Right ventricle myocardium superior (tissue), 1 donor: ENCODE measurements at regions not wholly inside any gene's neighbourhood (a gene's known extent, or its start where the extent isn't known, plus 50 kb on each side); places are given as distances from the start of the nearest gene placed in this dataset.

Experiments
- ATAC-seq: fragments of 200-7000 bp; cut with Tn5 transposase; one replicate; pipeline ENCODE4 v1.9.1; 2020; ENCODE audit warnings: mild to moderate bottlenecking; ENCODE audit not compliant: poor library complexity
- DNase-seq: peaks from one replicate; pipeline ENCODE4 v3.0.0-alpha.2; 2020
- intact Hi-C: fragments of 100-400 bp; cut with DNase I; formaldehyde crosslinking; loops from one replicate; pipeline ENCODE4 v1.11.2; 2022
- donor health status: DM: no; HTN: yes; CAD: no; lungs with severe emphysema.

DNA sequence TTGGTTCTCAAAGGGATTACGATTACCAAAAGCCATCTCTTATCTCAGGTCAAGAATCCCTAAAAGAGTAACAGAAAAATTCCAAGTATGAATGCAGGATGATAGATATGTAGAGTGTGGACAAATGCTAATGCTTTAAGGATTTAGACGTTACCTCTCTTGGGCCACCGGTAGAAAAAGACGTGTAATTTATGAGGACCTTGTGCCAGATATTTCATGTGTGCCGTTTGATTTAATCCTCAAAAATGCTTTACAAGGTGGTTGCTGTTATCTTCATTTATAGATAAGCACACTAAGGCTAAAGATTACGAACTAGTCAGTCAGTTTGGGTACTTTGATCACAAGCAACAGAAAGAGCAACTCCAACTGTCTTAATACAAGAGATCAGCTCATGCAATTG, 370.8 kb upstream of the JAG1 start:
- intact Hi-C loops = no loop called here
- ATAC-seq (no peak), DNase-seq (no peak)

DNA sequence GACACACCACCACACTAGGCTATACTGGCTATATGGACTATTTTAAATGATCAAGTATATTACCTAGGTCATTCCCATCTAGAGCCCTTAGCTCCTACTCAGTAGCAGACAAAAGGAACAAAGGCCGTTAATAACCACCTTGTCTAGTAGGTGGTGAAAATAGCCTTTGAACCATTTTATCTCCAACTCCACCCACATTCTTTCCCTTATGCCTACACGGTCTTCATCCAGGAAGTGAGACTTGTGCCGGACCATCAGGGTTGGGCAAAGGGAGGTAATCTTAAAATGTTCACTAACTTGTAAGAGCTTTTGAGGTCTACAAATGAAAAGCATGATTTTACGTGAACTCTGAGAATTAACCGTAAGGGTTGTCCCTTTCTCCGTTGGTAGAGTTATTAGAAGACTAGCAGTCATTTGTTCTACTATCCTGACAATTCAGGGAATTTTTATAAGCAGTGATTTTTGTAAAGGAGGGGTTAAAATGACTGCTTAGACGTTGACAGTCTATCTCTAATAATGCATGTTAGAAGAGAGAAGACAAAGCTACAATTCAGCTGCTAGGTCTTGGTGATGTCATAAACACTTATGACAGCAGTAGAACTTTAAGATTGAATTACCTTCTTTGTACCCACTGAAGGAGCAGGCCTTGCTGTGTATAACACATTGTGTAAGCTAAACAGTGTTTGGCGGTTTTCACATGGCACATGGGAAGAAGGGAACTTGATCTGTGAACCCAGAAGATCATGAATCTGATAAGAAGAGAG, 371.8 kb upstream of the JAG1 start:
- no peak for DNase-seq
- intact Hi-C loops = no loop called here

DNA sequence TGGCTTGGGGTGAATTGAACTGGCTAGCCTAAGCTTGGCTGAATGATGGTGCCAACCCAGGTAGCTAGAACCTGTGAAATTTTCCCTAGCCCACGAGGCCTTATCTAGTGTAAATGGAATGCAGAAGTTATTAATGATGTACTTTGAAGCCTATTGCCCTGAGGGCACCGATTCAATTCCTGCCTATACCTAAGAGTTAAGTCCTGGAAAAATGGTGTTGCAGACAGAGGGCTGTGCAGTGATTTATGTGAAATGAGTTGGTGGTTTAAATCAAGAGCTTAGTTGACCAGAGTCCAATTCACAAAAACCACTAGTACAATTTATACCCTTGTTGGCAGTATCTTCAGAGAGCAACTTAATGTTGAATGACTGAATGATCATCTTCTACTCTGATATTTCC, 373.8 kb upstream of the JAG1 start:
- ATAC-seq (no peak), DNase-seq (no peak)
- intact Hi-C loops = no loop called here

More for the DNA sequence above, 371.8 kb upstream of the JAG1 start:
- no peak for ATAC-seq

DNA sequence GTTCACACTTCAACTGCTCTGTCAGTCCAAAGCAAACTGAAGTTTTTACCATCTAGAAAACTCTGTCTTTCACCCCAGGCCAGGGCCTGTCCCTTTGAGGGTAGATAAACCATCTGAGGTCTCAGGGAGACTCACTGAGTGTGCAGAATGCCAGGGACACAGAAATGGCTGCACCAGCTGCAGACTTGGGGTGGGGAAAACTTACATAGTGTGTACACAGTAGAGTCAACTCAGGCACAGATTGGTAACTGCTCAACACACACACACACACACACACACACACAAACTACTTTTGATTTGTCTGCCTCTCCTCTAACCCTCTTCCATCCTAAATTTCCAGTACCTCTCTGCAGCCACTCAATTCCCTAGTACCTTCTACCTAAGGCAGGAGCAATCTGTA, 374.9 kb upstream of the JAG1 start:
- no peak for DNase-seq
- ATAC-seq = no peak
- intact Hi-C loops = no loop called here

- DNase-seq = no peak
- no peak for ATAC-seq
- intact Hi-C loops = no loop called here
Measured at GRCh38 chr20:11050350-11050749, 376.6 kb upstream of the JAG1 start.

GRCh38 chr20:11051136-11051535, 377.3 kb upstream of the JAG1 start:
- ATAC-seq = no peak
- DNase-seq = no peak
- intact Hi-C loops = no loop called here

DNA sequence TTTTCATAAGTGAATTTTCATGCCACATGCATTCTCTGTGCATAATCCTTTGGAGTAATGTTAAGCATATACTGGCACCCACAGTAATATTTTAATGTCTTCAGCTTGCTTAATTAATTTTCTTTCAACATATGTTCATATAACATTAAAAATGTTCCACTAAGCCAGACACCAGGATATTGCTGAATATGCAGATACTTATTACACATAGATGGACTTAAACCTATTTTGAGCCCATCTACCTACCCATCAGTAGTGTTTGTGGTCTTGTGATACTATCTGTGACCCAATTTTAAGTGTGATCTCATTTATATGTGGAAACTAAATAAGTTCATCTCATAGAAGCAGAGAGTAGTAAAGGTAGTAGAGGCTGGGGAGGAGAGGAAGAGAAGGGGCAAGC, 379.5 kb upstream of the JAG1 start:
- DNase-seq = no peak
- intact Hi-C loops = no loop called here
- ATAC-seq = no peak

DNA sequence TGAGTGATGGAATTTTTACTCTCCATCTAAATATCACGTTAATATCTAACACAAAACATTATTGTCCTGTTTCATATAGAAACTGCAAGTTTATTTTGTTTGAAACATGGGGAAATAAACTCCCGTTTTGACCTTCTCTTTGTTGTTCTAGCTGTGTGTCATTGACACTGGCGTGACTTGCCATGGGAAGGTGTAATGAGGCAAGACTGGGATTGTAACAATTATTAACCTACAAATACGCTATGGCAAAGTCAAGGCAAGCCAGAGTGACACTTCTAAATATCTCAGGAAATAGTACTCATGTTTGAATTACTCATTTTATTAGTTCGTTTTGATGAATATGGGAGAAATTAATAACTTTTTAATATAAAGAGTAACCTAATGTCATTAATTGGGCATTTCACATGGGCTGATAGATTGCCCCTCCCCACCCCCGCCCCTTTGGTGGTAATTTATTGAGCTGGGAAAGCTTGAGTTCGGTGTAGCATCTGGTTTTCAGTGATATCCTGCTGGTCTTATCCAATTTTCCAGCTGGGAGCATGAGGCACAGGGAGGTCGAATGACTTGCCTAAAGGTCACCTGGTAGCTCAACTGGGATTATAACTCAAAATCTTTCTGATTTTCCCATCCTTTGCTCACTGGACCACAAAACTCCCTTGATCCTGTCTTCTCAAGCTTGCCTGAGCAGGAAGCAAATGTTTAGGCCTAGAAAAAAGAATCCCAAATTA, 380.6 kb upstream of the JAG1 start:
- ATAC-seq (no peak), DNase-seq (no peak)
- intact Hi-C loops = no loop called here

GRCh38 chr20:11056414-11056813, 382.6 kb upstream of the JAG1 start:
- intact Hi-C loops = no loop called here
- DNase-seq (no peak), ATAC-seq (no peak)

- intact Hi-C loops = no loop called here
- no peak for DNase-seq
- ATAC-seq = no peak
Measured at GRCh38 chr20:11057624-11058023, 383.8 kb upstream of the JAG1 start.

DNA sequence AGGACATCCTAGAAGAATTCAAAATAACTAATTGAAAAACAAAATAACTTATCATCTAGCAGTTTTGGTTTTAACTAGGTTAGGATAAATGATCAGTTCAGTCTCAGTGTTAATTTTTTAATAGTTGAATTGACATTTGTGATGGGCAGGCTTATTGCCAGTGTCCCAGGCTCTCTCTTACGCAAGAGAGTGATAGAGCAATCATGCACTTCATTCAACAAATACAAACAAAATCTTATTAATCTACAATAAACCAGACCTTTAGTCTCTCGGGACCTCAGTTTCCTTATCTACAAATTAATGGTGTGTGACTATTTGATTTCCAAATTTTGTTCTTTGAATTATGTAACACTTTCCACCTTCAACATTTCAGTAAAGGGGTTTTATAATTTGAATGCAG, 385.9 kb upstream of the JAG1 start:
- intact Hi-C loops = no loop called here
- ATAC-seq = no peak

GRCh38 chr20:11060423-11061185, 386.8 kb upstream of the JAG1 start:
- DNase-seq (no peak), ATAC-seq (no peak)
- intact Hi-C loops = no loop called here

More for the DNA sequence above, 385.9 kb upstream of the JAG1 start:
- no peak for DNase-seq

GRCh38 chr20:11063444-11063843, 389.6 kb upstream of the JAG1 start:
- no peak for DNase-seq
- intact Hi-C loops = no loop called here
- ATAC-seq = no peak

DNA sequence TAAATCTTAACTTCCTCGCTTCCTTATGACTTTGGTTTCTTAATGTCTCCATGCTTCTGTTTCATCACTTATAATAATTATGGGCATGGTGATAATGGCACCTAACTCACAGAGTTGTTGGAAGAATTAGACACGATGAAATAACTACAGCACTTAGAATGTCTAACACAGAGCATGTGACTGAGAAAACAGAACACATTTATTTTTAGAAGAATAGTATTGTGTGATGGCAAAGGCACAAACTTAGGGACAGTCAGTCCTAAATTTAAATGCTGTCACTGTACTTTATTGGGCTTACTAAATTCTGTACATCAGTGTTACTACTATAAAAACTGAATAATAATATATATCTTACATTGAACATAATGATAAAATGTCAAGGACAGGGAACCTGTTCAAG, 391.1 kb upstream of the JAG1 start:
- ATAC-seq (peak; percentile 92), DNase-seq (no peak)
- intact Hi-C loops = no loop called here

DNA sequence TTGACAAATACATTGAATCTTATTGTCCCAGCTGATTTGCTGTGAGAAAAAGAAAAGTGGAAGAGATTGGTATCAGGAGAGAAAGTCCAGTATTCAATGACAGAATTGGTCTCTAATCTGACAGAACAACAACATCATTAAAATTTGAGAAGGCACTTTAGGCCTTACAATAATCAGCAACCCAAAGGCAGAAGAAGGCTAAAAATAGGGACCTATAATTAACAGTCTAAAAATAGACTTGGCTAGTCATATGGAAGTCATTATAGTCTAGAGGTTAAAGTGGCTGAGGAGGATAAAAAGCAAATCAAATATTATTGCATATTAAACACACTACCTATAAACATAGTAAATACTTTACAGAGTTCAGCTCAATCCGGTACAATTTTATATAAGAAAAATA, 393.6 kb upstream of the JAG1 start:
- ATAC-seq (peak; percentile 82), DNase-seq (no peak)
- intact Hi-C loops = no loop called here

- DNase-seq (no peak), ATAC-seq (no peak)
- intact Hi-C loops = no loop called here
Measured at GRCh38 chr20:11072982-11073381, 399.2 kb upstream of the JAG1 start.

GRCh38 chr20:11076434-11077105, 402.8 kb upstream of the JAG1 start:
- intact Hi-C loops = no loop called here
- no peak for DNase-seq
- no peak for ATAC-seq

- DNase-seq (no peak), ATAC-seq (no peak)
- intact Hi-C loops = no loop called here
Measured at GRCh38 chr20:11077226-11077625, 403.4 kb upstream of the JAG1 start.

GRCh38 chr20:11080010-11080409, 406.2 kb upstream of the JAG1 start:
- ATAC-seq = no peak
- intact Hi-C loops = no loop called here

More at GRCh38 chr20:11080010-11080409, 406.2 kb upstream of the JAG1 start:
- no peak for DNase-seq
